AG04450 (cell line): ENCODE measurements at regions not wholly inside any gene's neighbourhood (a gene's known extent, or its start where the extent isn't known, plus 50 kb on each side); places are given as distances from the start of the nearest gene placed in this dataset.

ENCODE experiments used
- CTCF ChIA-PET: fragments of 300-600, 350-600 bp; formaldehyde crosslinking; extraction: SDS; loops from one replicate; lab custom pipeline; 2022; ENCODE audit warnings: antibody characterized with exemption, inconsistent platforms; lab: Charles Lee
- POLR2A ChIA-PET: fragments of 350-600 bp; formaldehyde crosslinking; extraction: SDS; loops from one replicate; lab custom pipeline; 2021; ENCODE audit warnings: antibody characterized with exemption, inconsistent platforms; lab: Yijun Ruan, JAX
- DNase-seq: peaks from one replicate; pipeline ENCODE4 v3.0.0-alpha.2; 2011; ENCODE audit warnings: low read depth, low spot score
- H3K27ac ChIP-seq: one replicate; pipeline ENCODE4 v1.5.1; 2012; ENCODE audit warnings: low read depth, low read length, control low read depth
- H3K27me3 ChIP-seq: one replicate; pipeline ENCODE4 v1.6.0; 2012; ENCODE audit warnings: low read length; ENCODE audit not compliant: control insufficient read depth, insufficient read depth
- H3K4me3 ChIP-seq: 2 replicates; pipeline ENCODE4 v1.5.1; 2011; ENCODE audit warnings: mild to moderate bottlenecking, low read depth, low read length, control low read depth
- H3K9me3 ChIP-seq: 2 replicates; pipeline ENCODE4 v1.5.1; 2012; ENCODE audit warnings: low read length; ENCODE audit not compliant: control insufficient read depth, insufficient read depth
- TF ChIP-seq, protein P1 (sequence below): IDR thresholded peaks from 2 replicates; pipeline ENCODE4 v1.5.1; 2011; ENCODE audit warnings: low read depth, low read length, control low read depth, inconsistent platforms

DNA sequence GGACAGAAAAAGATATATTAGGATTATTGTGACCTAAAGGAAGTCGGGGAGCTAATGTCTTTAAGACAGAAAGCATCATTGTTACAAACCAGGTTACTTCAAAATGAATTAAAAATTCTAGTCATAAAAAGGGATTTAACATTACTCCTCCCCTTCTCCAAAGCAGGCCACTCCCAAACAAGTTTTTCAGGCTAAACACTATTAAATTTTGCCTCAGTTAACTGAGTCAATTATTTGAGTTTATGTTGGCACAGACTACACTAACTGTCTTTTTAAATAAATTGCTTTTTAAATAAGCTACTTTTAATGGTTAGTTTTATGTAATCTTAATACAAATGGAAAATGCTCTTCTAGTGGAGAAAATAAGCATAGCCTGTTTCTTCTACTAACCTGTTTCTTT lies 395.0 kb upstream of the DUSP10 start:
- ChIA-PET POLR2A (no interaction called here), CTCF (no interaction called here)
- no peak overlapping the region for H3K4me3 ChIP-seq
- no peaks in the 10 kb centered on the region for H3K27me3 ChIP-seq
- TF ChIP-seq, protein P1, sequence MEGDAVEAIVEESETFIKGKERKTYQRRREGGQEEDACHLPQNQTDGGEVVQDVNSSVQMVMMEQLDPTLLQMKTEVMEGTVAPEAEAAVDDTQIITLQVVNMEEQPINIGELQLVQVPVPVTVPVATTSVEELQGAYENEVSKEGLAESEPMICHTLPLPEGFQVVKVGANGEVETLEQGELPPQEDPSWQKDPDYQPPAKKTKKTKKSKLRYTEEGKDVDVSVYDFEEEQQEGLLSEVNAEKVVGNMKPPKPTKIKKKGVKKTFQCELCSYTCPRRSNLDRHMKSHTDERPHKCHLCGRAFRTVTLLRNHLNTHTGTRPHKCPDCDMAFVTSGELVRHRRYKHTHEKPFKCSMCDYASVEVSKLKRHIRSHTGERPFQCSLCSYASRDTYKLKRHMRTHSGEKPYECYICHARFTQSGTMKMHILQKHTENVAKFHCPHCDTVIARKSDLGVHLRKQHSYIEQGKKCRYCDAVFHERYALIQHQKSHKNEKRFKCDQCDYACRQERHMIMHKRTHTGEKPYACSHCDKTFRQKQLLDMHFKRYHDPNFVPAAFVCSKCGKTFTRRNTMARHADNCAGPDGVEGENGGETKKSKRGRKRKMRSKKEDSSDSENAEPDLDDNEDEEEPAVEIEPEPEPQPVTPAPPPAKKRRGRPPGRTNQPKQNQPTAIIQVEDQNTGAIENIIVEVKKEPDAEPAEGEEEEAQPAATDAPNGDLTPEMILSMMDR = no peak
- H3K9me3 ChIP-seq = no peaks in the 10 kb centered on the region
- no peak overlapping the region for H3K27ac ChIP-seq
- DNase-seq = no peak

DNA sequence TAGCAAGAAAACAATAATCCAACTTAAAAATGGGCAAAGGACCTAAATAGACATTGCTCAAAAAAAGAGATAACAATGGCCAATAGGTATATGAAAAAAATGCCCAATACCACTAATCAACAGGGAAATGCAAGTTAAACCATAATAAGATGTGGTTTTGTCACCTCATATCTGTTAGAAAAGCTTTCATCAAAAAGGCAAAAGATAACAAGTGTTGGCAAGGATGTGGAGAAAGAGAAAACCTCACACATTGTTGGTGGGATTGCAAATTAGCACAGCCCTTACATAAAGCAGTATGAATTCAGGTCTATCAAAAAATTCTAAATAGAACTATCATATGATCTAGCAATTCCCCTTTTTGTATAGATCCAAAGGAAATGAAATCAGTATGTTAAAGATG lies 387.2 kb upstream of the DUSP10 start:
- TF ChIP-seq, protein P1 = no peak
- H3K27me3 ChIP-seq = no peaks in the 10 kb centered on the region
- H3K9me3 ChIP-seq = no peaks in the 10 kb centered on the region
- no peak for DNase-seq
- ChIA-PET POLR2A (no interaction called here), CTCF (no interaction called here)
- no peak overlapping the region for H3K4me3 ChIP-seq
- no peak overlapping the region for H3K27ac ChIP-seq

DNA sequence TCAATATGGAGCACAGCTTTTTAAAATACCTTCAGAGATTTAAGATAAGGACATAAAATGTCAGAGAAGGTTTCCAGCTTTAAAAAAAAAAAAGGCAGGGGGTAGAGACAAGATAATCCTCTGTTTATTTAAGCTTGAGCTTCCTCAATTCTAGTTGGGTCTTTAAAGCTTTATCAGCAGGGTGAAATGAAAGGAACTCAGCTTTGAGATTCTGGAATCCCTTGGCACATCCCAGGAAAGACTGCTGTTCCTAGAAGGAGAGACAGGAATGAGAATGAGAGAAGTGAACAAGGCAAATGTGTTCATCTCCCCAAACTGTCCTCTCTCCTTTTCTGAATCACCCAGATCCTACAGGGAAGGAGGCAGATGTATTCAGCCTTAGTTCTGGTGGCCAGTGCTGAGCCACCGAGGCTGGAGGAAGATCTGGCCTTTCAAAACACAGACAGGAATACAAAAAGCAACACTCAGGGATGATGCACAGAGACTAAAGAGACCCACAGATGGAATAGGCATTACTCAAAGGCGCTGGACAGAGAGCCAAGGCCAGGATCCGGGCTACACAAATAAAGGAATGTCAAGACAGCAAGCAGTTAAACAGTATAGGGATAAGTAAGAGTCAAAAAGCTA lies 385.8 kb upstream of the DUSP10 start:
- TF ChIP-seq, protein P1 = no peak
- no peaks in the 10 kb centered on the region for H3K27me3 ChIP-seq
- no peak for DNase-seq
- ChIA-PET POLR2A (interaction anchor here (0.7 kb wide), 2 partner anchors 40 to 236 kb away, joined by 4 to 6 read pairs; no protein-coding TSS in a partner anchor), CTCF (interaction anchor here (2.4 kb wide), 1 partner anchor 327 kb away, joined by 8 read pairs; no protein-coding TSS in a partner anchor)
- H3K4me3 ChIP-seq = no peak overlapping the region
- H3K9me3 ChIP-seq = no peaks in the 10 kb centered on the region
- no peak overlapping the region for H3K27ac ChIP-seq

DNA sequence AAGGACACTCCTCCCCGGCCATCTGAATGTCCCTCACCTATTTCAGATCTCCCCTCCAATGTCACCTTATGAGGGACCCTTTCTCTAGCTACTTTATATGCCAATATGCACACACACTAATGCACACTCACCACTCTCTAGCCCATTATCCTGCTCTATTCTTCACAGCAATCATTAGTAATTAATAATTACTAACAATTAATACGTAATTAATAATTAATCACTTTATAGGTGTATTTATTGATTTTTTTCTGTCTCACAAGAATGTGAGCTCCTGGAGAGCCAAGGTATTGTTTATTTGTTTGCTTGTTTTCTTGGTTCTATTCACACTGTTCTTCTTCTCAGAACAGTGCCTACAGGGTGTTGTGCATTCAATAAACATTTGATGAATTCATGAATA lies 385.2 kb upstream of the DUSP10 start:
- H3K9me3 ChIP-seq = no peaks in the 10 kb centered on the region
- no peak overlapping the region for H3K27ac ChIP-seq
- no peaks in the 10 kb centered on the region for H3K27me3 ChIP-seq
- ChIA-PET CTCF (interaction anchor here (2.4 kb wide), 1 partner anchor 328 kb away, joined by 8 read pairs; no protein-coding TSS in a partner anchor), POLR2A (interaction anchor here (0.7 kb wide), 1 partner anchor 41 kb away, joined by 4 read pairs; no protein-coding TSS in a partner anchor)
- TF ChIP-seq, protein P1 = no peak
- no peak for DNase-seq
- H3K4me3 ChIP-seq = no peak overlapping the region

DNA sequence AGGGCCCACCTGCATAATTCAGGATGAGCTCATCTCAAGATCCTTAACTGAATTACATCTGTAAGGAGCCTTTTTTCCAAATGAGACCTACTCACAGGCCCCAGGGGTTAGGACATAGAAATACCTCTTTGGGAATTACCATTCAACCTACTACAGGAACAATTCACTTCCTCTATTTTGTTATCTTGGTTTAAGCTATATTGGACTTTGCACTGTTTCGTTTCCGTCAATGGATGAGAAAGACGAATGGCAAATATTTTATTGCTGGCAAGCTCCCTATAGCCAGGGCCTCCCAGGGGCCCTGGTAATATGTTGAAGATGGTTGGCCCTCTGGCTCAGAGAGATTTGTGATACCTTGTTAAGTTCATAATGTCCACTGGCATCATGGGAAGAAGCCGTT lies 384.2 kb upstream of the DUSP10 start:
- TF ChIP-seq, protein P1 = no peak
- no peak for DNase-seq
- Histone ChIP-seq H3K4me3 (no peak overlapping the region), H3K27me3 (no peaks in the 10 kb centered on the region), H3K27ac (no peak overlapping the region), H3K9me3 (no peaks in the 10 kb centered on the region)
- ChIA-PET CTCF (interaction anchor here (2.4 kb wide), 1 partner anchor 329 kb away, joined by 8 read pairs; no protein-coding TSS in a partner anchor), POLR2A (no interaction called here)
